ENCODE measurements at regions not wholly inside any gene's neighbourhood (a gene's known extent, or its start where the extent isn't known, plus 50 kb on each side); places are given as distances from the start of the nearest gene placed in this dataset.

GRCh38 chr10:120738658-120739057 is 112.5 kb upstream of the WDR11 start:
- DNase-seq (ENCODE audit: low read depth, low spot score) = no peak
- CTCF ChIA-PET = interaction anchor here (1.4 kb wide), 1 partner anchor 517 kb away, joined by 7 read pairs; no protein-coding TSS in a partner anchor
- H3K4me3 ChIP-seq (ENCODE audit: low read depth, low read length) = no peak overlapping the region
- no peak for TF ChIP-seq CTCF (IDR thresholded peaks at IDR 0.05; ENCODE audit: insufficient read depth, low read length, missing control alignments)
- POLR2A ChIA-PET = no interaction called here

- POLR2A ChIA-PET = no interaction called here
- CTCF ChIA-PET = interaction anchor here (2.5 kb wide), 1 partner anchor 520 kb away, joined by 6 read pairs; no protein-coding TSS in a partner anchor
- no peak overlapping the region for H3K4me3 ChIP-seq (ENCODE audit: low read depth, low read length)
- no peak for DNase-seq (ENCODE audit: low read depth, low spot score)
- TF ChIP-seq CTCF (IDR thresholded peaks at IDR 0.05; ENCODE audit: insufficient read depth, low read length, missing control alignments) = no peak
Measured at GRCh38 chr10:120741396-120741795, 109.8 kb upstream of the WDR11 start.

- H3K4me3 ChIP-seq (ENCODE audit: low read depth, low read length) = no peak overlapping the region
- TF ChIP-seq CTCF (IDR thresholded peaks at IDR 0.05; ENCODE audit: insufficient read depth, low read length, missing control alignments) = no peak
- no peak for DNase-seq (ENCODE audit: low read depth, low spot score)
- POLR2A ChIA-PET = no interaction called here
- CTCF ChIA-PET = interaction anchor here (3.8 kb wide), 1 partner anchor 7 kb away, joined by 18 read pairs; no protein-coding TSS in a partner anchor
Measured at GRCh38 chr10:120742373-120742772, 108.8 kb upstream of the WDR11 start.

GRCh38 chr10:120744040-120744439 is 107.1 kb upstream of the WDR11 start:
- no peak overlapping the region for H3K4me3 ChIP-seq (ENCODE audit: low read depth, low read length)
- no peak for TF ChIP-seq CTCF (IDR thresholded peaks at IDR 0.05; ENCODE audit: insufficient read depth, low read length, missing control alignments)
- ChIA-PET CTCF (interaction anchor here (3.8 kb wide), 1 partner anchor 9 kb away, joined by 18 read pairs; no protein-coding TSS in a partner anchor), POLR2A (no interaction called here)
- no peak for DNase-seq (ENCODE audit: low read depth, low spot score)

- ChIA-PET CTCF (interaction anchor here (1.1 to 3.8 kb wide), 2 partner anchors 11 to 323 kb away, joined by 3 to 18 read pairs; no protein-coding TSS in a partner anchor), POLR2A (no interaction called here)
- no peak for TF ChIP-seq CTCF (IDR thresholded peaks at IDR 0.05; ENCODE audit: insufficient read depth, low read length, missing control alignments)
- no peak overlapping the region for H3K4me3 ChIP-seq (ENCODE audit: low read depth, low read length)
- no peak for DNase-seq (ENCODE audit: low read depth, low spot score)
Measured at GRCh38 chr10:120746001-120746777, 105.0 kb upstream of the WDR11 start.

GRCh38 chr10:120748519-120748918 is 102.6 kb upstream of the WDR11 start:
- CTCF ChIA-PET = interaction anchor here (1.7 to 1.8 kb wide), 2 partner anchors 12 to 14 kb away, joined by 8 to 10 read pairs; no protein-coding TSS in a partner anchor
- POLR2A ChIA-PET = no interaction called here
- no peak for TF ChIP-seq CTCF (IDR thresholded peaks at IDR 0.05; ENCODE audit: insufficient read depth, low read length, missing control alignments)
- no peak for DNase-seq (ENCODE audit: low read depth, low spot score)
- no peak overlapping the region for H3K4me3 ChIP-seq (ENCODE audit: low read depth, low read length)
